Stimulated activated CD4-positive, alpha-beta T cell treated with anti-CD3 and anti-CD28 coated beads, Interleukin-15, amount 100 ng/mL, for 1 hour (primary cell): ENCODE measurements at regions not wholly inside any gene's neighbourhood (a gene's known extent, or its start where the extent isn't known, plus 50 kb on each side); places are given as distances from the start of the nearest gene placed in this dataset.
A peak's percentile ranks its signal among the peaks of the same experiment; 100 is the strongest.
"Not testable (repeated sequence)": the region's sequence is repeated elsewhere in the genome, so short reads cannot be mapped to it uniquely, and the experiment has no call there.

ENCODE experiments used
- DNase-seq, 2 donors: peaks; one replicate each; pipeline ENCODE4 v3.0.0-alpha.2; 2020; ENCODE audit warnings: low read depth in 1 of 2, low spot score in 1 of 2

DNA sequence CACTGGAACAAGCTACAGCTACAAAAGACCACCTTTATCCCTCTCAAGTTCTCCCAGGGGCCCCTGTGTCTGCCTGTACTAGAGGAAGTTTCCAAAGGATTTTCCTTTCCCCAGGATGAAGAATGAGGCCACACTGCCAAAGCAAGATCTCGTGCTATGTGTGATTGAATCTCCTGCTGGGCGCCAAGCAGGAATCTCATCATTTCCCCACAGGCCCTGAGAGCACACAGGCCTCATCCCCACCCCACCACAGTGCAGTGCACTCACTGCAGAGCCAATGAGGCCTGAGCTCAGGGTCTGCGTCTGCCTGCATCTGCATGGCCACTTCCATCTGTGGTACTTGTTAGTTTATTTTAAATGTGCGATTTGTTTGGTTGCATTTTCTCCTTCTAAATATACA is 387.4 kb upstream of the ASIC2 start:
- no peak for DNase-seq

DNA sequence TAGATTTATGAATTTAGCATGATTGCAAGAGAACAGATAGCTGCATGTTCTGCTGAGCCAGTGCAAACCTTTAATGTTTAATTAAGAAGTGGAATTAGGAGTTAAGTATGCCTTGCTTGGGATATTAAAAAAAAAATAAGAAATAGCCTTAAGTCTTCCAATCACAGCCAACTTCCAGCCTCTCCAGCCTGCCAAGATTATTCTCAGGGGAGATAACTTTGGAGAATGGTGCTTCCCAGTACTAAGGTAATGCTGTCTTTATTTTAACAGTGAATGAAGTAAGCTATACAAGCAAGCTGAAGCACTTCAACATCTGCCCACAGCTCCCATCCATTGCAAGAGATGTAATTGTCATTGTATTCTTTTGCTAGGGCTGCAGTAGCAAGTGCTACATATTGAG is 389.5 kb upstream of the ASIC2 start:
- no peak for DNase-seq

DNA sequence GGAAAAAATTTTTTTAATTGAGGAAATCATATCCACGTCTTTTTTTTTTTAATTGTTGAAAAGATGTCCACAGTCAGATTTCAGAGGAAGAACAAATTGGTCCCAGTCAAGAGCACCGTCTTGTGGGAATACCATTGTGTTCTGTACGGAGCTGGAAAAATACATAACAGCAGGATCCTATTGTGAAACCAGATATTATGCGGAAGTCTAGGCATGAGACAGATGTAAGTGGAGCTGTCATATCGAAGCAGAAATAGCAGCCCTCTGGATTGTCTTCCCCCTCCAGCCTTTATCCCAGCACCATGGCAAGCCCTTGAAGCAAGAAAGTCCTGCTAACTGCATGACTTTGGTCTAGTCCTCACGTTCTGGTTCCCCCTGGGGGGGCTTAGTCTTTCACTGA is 391.6 kb upstream of the ASIC2 start:
- DNase-seq, result no peak

DNA sequence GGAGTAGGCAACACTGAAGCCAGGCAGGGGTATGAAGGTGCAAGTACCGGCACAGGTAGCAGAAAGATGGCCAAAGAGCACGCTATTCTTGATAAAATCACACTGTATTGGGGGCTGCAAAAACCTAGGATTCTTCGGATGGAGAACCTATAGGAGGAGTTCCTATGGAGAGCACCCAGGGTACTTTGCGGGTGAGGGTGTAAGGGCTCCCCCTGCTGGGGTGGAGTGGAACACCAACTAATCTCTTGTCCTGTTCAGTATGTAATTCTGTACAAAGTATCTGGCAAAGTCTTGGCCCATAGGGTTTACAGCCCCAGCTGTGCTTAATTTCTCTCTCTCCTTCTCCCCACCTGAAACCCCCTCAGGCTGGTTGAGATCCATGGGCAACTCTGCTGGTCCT is 393.1 kb upstream of the ASIC2 start:
- DNase-seq, result no peak

DNA sequence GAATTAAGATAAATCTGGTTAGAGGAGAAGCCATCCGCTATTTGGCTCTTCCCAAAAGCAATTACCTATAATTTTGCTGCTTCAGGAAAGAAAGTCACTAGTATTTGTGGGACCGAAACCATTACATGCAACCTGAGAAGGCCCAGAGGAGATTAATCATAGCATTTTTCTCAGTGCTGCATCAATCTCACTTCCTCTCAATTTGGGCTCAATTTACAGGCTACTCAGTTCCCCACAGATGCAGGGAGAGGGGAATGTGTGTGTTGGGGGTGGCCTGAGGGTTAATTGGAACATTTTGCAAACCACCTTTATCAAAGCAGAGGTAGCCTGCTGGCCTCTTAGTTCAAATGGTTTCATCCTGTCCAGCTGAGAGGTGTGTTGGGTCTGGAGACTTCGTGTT is 394.7 kb upstream of the ASIC2 start:
- DNase-seq, result no peak

DNA sequence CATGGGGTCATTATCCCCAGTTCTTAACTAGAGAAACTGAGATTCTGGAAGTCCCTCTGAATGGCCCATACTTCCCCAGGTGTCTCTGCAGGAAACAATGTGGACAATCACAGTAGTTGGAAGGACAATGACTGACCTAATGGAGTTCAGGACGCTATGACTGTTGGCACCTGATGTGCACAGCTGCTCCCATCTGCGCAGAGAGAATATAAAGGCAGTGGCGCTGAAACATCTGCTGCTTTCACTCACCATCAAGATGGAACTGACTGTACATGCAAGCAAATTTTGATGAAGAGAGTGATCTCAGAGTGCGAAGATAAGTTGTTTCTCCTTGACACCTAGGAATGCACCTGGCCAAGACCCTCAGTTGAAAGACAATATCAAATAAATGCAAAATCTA is 395.7 kb upstream of the ASIC2 start:
- DNase-seq, result no peak

DNA sequence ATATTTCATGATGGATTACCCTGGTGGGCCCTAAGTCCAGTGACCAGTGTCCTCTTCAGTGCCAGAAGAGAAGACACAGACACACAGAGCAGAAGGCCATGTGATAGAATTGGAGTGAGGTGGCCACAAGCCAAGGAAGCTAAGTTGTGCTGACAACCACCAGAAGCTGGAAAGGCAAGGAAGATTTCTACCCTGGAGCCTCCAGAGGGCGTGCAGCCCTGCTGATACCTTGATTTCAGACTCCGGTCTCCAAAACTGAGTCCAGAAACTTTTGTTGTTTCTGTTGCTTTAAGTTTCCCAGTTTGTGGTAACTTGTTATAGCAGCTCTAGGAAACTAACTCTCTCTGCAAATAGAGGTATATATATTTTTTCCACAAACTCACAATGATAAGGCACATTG is 396.6 kb upstream of the ASIC2 start:
- no peak for DNase-seq

DNA sequence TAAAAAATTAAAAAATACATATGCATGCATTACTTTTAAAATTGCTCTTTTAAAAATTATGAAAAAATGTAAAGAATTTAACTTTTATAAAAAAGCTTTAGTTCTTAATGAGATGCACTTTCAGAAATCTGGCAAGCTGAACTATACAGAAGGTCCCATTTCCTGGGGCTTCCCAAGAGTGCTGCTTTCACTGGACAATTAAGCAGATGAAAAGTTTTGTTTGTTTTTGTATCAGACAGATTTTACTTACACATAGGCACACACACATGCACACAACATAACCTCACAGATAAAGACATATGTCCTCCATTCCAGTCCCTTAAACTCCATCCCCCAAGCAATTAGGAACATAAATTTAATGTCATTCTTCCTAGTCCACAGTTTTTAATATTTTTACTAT is 402.3 kb upstream of the ASIC2 start:
- no peak for DNase-seq

DNA sequence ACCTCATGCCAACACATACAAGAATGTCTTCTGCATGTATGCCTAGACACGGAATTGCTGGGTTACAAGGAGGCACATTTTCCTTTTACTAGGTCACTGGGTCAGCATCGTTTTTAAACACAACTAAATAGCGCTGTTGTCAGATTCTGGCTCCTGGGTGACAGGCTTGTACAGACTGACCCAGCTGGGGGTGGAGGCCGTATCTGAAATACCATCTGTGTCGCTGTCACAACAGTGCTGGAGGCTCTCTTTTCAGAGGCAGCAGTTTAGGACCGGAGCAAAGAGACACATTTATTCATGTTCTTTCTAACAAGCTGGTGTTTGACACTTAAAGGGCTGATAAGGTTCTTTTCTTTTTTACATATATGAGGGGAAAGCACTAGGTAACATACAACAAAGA is 403.0 kb upstream of the ASIC2 start:
- no peak for DNase-seq

DNA sequence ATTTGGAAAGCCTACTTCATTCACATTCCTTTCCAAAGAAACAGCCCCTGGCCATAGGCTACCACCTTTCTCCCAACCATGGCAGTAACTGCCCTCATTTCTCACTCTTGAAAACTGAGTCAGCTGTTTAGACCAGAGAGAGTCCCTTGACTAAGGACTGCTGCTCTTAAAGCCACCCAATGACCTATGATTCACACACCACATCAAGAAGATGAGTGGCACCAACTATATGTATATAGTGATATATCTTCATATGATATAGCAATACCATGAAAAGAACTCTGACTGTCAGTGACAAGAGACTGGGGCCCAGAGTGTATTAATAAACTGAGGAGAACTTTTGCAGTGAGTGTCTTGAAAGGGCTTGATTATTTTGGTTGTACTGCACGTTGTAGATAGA is 404.5 kb upstream of the ASIC2 start:
- no peak for DNase-seq

DNA sequence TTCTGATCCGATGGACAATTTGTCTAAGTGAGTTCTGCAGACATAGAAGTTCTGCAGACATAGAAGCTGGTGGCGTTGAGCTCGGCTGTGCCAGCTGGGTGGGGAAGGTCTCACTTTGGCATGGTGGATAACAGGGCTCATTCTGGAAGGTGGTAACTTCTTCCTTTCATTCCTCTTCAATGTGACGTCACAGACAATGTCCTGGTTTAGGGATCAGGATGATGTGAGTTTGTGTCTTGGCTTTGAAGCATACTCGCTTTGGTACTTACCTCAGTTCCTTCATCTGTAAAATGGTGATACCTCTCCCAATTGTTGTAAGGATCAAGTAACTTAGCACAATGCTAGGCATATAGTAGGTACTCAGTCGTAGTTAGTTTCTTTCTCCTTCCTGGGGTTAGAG is 408.8 kb upstream of the ASIC2 start:
- no peak for DNase-seq

DNA sequence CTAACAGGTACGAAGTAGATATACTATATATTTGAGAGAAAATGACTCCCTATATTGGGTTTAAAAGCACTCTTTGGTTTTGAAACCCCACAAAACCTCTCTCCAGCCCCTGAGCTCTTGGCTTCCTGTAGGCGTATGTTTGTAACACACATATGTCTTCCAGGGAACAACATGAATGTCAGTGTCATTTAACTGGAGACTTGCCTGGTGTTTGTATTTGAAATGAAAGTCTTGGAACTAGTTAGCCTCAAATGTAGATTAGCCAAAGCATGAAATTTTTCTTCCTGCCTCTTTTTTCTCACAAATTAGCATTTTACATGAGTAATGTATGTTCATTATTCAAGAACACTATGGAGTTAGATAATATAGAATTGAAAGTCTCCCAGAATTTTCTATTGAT is 411.8 kb upstream of the ASIC2 start:
- no peak for DNase-seq

DNA sequence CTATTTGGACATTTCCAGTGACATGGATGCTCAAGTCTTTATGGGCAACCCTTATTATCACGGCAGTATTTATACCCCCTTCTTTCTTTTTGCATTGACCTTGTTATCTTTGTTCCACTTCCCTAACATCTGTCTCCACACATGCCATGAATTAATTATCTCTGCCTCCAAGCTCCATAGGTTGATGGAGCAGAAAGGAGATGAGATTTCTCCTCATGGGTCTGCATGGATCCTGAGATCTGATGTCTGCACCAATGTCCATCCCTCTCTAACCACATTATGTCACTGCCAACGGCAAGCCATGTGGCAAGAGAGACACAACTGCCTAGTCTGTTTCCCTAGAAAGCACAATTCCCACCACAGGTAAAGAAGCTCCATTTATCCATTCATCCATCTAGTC is 416.8 kb upstream of the ASIC2 start:
- no peak for DNase-seq

DNA sequence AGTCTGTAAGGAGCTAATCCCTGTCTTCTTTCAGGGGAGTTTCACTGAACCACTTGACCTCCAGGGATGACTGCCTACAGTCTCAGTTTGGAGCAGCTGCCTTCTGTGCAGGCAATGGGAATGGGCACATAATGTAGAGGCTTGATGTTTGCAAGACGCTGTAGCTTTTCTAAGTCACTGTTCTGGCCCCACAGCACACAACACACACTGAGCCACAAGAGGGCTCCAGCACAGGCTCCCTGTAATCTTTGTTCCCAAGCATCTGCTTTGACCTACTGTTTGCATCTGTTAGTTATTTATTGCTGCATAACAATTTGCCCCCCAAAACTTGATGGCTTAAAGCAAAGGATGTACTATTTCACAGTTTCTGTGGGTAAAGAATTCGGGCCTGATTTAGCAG is 419.0 kb upstream of the ASIC2 start:
- DNase-seq, result no peak

DNA sequence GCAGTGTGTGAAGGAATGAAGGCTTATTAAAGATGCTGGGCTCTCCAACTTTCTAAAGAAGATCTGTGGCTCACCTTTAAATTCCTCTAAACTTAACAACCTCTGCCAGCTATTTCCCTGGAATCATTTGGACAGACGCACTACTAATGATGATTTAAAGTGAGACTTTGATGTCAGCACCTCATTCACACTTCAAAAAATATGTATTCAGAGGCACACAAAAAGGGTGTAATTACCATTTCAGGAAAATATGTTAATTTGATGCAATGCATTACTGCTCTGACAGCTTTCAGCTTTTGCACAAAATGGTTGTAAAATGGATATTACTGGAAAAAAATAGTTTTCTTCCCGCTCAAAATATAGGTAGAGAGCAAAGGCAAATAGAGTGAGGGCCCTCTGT is 423.9 kb upstream of the ASIC2 start:
- no peak for DNase-seq

DNA sequence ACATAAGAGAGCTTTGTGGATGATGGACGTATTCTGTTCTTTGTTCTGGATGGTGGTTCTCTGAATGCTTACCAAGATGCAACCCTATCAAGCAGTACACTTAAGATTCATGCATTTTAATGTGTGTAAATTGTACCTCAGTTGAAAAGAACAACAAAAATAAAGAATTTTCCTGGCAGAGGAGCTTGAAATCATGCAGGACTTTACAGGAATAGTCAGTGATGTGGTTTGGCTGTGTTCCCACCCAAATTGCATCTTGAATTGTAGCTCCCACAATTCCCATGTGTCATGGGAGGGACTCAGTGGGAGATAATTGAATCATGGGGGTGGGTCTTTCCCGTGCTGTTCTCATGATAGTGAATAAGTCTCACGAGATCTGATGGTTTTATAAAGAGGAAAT is 430.6 kb upstream of the ASIC2 start:
- not testable (repeated sequence) for DNase-seq

DNA sequence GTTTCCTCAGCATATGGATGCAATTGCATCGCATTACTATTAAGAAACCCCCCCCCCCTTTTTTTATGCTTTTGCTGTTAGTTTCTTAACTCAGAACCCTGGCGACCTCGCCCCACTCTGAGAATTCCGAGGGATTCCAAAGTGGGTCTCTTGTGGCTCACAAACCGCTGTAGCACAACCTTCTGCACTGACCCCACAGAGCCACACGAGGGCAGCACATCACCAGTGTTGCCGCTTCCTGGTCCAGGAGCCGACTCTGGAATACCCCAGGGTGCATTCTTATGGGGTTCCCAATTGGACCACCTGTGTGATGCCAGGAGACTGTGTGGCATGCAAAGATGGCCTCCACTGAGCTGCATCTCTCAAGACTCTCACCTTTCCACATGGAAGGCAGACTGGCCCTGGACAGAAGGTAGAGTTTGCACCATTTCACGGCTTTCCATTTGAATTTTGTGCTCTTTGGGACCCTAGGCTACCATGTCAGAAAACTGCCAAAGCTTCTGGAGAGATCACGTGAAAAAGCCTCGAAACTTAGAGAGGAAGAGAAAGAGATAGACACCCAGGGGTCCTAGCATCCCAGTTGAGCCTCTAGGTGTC is 432.7 kb upstream of the ASIC2 start:
- no peak for DNase-seq

DNA sequence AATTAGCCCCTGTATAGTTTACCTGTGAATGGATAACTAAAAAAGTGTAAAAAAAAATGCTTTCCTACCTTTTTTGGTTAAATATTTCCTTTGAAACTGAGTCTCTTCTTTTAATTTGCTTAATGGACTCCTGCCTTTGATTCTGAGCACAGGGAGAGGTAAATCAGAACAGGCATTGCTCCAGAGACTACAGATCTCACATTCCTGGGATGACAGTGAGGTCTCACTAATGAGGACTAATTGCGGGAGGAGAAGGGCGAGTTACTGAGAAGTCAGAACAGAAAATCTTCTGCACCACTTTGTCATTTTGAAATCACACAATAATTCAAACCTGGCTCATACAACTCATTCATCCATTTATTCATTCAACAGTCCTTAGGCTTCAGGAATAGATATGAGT is 437.0 kb upstream of the ASIC2 start:
- no peak for DNase-seq

DNA sequence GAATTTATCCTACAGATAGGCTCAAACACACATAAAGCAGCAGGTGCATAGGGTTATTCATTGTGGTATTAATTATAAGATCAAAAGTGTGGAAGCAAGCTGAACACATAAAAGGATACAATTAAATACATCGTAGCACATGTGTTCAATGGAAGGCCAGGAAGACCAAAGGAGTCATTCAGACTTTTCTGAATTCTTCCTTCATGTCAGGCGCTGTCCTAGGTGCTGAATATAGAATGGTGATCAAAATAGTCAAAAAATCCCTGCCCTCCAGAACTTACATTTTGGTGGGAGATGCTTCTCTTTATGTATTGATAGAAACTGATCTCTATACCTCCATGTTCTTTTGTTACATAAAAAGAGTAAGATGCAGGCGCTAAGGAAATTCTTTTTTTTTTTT is 439.0 kb upstream of the ASIC2 start:
- no peak for DNase-seq

DNA sequence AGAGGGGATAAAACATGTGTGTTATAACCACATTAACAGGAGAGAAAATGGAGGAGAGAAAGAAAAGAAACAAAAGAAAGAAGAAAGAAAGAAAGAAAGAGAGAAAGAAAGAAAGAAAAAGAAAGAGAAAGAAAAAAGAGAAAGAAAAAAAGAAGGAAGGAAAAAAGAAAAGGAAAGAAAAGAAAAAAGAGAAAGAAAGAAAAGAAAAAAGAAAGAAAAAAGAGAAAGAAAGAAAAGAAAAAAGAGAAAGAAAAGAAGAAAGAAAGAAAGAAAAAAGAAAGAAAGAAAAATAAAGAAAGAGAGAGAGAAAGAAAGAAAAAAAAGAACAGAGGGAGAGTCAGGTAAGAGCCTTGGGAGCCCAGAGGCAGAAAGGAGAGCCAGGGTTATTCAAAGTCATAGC is 446.6 kb upstream of the ASIC2 start:
- DNase-seq, result no peak

DNA sequence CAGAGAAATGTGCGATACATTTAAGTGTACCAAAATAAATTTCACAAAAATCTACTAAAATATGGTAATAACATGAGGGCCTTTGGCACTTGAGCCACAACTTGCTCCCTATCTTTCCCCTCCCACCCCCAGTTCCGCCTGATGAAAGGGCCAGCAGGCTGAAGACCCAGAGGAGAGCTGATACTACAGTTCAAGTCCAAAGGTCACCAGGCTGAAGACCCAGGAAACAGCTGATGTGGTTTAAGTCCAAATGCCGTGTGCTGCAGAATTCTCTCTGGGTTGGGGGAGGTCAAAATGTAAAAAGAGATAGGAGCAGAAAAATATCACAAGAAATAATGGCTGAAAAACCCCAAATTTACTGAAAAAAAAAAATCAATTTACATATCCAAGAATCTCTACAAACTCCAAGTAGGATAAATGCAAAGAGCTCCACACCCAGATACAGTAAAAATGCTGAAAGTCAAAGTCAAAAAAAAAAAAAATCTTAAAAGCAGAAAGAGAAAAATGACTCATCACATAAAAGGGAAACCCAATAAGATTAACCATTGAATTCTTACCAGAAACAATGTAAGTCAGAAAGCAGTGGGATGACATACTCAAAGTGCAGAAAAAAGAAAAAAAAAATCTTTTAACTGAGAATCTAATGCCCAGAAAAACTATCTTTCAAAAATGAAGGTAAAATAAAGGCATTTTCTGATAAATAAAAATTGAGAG is 452.1 kb upstream of the ASIC2 start:
- no peak for DNase-seq

DNA sequence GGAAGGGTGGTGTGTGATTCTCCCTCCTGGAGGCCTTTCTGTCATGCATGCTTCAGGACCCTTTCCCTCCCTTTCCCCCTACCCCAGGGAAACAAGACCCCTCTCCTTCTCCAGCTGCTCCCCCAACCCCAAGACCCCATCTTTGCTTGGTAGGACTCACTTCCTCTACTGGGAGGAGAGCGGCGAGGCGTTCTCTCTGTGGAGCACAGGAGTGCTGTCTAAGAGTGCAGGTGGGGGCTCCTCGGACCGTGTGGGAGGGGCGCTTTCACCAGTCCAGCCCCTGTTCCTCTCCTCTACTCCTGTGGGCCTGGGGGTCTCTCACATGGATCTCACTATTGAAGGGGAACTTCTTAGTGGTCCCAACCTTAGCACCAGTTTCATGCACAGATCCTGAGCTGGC is 456.1 kb upstream of the ASIC2 start:
- no peak for DNase-seq

DNA sequence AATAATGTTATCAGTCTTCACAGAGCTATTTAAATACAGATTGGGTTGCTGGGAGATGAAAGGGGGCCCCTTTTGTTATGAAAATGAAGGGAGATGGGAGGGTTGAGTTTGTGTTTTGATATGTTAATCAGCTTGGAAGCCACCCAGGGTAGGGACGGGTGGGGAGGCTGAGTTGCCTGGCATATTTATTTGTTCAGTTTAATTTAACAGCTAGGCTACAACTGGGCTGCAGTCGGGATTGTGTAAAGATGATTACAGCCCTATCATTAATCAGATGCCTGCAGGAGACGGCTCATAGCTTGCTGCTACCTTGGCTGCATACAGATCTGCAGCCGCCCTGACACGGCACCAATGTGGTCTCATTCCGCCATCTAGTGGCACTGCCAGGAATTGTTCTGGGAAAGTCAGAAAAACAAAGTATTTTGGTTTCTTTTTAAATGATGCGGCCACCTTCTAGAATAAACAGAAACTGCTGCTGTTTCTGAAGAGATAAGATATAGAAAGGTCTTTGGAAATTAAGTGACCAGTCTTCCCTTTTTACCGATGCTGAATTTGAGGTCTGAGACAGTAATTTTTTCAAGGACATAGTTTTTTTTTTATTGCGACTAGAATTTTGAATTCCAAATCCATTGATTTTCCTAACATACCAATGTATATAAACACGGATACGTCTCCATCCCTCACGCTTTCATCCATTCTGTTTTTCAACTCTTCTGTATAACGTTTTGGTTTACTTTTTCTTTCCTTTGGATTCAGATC is 458.0 kb upstream of the ASIC2 start:
- DNase-seq, result peak; percentile 18 to 30
